Stimulated activated CD8-positive, alpha-beta memory T cell treated with anti-CD3 and anti-CD28 coated beads, Interleukin-4, amount 100 ng/mL, for 48 hours (primary cell): ENCODE measurements at regions not wholly inside any gene's neighbourhood (a gene's known extent, or its start where the extent isn't known, plus 50 kb on each side); places are given as distances from the start of the nearest gene placed in this dataset.

Experiments used
- DNase-seq: peaks from one replicate; pipeline ENCODE4 v3.0.0-alpha.2; 2020

DNA sequence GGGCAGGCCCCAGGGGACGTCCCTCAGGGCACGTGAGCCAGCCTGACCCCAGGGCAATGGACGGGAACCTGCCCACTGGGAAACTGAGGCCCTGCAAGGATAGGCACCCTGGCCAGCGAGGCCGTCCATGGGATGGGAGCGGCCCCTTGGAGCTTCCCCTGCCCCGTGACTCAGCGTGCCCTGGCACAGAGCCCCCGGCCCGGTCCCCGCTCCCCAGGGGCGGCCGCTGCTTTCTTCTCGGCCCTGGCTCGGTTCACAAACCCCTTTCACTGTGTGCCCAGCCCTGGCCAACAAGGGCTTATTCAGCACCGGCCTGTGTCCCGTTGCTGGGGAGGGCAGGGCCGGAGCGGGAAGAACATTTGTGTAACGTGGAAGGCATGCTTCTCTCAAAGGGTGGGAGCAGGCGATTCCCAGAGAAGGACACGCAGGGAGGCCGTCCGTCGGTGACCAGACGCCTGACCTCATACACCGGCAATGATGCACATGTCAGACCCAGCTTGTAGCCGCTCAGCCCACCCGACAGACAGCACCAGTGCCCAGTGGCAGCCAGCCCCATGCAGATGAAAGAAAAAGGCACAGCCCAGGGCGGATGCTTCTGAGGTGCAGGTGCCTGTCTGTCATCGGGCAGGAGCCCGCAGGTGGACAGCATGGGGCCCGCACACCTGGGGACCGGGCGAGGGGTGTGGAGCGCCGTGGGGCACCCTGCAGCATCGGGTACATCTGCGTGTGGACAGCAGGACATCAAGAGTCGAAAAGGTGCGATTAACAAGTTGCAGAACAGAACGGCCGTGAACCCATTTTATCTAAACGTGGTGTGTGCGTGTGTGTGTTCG is 94.5 kb downstream of the PDGFA start:
- DNase-seq: no peak

DNA sequence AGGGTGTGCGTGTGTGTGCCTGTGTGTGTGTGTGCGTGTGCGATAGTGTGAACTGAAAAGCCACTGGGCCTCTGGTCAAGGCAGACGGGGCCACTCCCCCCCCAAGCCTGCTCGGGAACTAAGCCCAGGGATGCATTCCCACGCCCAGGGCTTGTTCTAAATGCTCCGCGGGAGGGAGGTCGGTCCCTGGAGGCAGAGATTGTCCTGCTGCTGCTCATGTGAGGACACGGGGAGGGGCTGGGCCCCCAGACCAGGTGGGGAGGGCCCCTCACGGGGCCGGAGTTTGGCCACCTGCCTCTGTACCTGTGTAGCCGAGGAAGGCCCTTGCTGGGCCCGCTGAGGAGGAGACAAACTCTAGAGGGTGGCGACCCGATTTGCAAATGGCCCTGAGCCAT is 93.9 kb downstream of the PDGFA start:
- DNase-seq: no peak

DNA sequence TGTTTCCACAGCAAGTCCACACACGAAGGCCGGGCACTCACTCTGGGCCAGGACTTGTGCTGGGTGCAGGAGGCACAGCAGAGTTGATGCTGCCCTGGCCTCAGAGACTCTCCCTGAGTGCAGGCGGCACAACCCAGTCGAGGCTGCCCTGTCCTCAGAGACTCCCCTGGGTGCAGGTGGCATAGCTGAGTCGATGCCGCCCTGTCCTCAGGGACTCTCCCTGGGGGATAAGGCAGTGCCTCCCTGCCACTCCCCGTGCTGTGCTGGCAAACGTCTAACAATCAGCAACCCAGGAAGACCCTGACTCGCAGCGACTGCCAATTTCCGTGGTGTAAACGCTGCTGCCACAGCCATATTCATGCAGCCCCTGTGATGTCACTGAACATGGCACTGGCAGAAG is 93.1 kb downstream of the PDGFA start:
- no peak for DNase-seq

DNA sequence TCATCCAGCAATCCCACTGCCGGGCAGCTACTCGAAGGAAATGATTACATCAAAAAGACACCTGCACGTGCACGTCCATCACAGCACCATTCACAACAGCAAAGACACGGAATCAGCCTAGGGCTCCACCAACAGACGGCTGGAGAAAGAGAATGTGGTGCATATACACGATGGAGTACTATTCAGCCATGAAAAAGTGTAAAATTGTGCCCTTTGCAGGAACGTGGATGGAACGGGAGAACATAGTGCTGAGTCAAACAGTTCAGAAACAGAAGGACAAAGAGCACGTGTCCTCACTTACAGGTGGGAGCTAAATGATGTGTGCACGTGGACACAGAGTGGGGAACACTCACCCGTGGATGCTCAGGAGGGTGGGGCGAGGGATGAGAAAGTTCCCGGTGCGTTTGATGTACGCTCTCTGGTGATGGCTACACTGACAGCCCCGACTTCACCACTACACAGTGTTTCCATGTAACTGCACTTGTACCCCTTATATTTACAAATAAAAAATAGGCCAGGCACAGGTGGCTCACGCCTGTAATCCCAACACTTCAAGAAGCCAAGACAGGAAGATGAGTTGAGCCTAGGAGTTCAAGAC is 92.0 kb downstream of the PDGFA start:
- DNase-seq: no peak

DNA sequence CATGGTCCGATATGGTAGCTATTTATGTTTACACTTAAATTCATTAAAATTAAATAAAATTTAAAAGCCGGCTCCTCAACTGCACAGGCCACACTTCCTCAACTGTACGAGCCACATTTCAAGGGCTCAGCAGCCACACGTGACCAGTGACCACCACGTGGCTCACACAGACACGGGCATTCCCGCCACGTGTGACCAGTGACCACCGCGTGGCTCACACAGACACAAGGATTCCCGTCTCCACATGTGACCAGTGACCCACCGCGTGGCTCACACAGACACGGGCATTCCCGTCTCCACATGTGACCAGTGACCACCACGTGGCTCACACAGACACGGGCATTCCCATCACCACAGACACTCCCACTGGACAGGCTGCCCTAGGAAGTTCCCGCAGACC is 91.3 kb downstream of the PDGFA start:
- DNase-seq: no peak

DNA sequence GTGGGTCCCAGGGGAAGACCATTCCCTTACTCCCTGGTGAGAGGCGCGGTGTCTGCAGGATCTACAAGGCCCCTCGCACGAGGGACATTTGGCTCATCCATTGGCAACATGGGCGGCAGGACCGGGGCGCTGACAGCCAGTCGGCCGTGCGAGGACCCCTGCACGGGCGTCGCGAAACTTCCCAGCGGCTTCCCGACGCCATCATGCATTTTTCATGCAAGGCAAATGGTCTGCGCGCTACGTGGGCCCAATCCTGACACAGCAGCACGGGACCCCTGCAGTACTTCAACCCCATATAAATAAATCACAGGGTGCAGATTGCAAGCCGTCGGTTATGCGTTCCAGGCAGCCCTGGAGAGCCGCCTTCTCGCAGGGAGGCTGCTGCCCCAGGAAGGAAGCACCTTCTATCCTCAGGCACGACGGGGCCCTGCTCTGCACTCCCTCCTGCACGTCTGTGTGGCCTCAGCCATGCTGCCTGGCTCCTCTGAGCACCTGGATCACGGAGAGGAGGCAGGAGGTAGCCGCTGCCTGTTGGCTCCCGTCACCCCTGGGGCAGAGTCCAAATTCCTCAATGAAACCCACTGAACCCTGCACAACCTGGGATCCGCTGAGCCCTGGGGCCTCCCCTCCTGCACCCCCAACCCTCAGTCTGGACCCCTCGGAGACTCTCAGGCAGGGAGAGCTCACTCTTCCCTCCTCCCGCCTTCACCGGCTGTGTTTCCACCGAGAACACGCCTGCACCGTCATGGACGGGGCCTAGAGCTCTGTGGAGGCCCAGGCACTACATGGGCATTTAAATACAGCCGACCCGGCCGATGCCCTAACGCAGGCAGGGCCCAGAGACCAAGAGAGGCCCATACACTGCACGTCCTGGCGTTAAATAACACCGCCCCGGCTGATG is 90.5 kb downstream of the PDGFA start:
- no peak for DNase-seq

DNA sequence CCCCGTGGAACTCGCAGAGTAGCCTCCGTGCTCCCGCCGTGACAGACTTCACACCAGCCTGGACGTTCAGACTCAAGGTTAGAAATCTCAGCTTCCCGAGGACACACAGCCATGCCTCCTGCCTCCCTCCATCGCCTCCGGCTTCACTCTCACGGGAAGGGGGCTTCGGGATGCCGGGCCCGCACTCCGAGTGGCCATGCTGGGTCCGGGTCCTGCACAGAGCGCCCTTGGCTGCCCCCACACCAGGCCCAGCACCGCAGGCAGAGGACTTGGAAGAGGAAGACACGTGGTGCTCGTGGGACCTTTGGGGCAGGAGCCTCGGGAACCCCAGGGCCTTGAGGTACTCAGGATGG is 89.8 kb downstream of the PDGFA start:
- no peak for DNase-seq

DNA sequence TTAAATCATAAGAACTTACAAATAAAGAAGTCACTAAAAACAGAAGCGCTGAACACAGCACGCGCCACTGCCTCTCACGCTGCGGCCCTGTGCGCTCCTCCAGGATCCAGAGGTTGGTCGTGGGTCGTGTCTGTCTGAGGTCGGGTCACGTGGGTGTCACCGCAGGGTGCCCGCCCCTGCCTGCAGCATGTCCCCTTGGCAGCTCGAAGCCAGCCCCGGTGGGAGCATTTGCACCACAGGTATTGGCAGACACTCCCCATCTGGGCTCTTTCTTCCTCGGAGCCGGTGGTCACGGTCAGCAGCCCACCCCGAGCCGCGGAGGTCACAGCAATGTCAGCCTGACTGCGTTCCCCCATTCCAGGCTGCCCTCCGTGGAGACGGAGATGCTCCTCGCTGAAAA is 88.6 kb downstream of the PDGFA start:
- no peak for DNase-seq

DNA sequence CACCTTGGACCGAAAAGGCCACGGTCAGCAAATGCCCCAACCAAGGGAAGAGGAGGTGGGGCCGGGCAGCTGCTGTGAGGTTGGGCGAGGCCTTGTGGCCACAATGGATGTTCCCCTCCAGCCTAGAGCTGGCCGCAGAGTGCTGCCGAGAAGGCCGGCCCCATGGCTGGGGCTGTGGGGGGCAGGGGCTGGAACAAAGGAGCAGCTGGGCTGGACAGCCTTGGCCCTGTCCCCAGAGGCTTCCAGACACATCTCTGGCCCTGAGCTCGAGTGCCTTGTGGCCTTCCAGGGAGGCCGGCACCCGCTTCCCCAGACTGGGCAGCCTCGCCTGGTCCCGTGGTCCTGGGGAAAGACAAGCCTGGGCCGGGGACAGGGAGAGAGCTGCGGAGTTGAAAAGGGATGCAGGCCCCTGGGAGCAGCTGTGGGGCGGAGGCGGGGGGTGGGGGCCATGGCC is 88.0 kb downstream of the PDGFA start:
- no peak for DNase-seq

DNA sequence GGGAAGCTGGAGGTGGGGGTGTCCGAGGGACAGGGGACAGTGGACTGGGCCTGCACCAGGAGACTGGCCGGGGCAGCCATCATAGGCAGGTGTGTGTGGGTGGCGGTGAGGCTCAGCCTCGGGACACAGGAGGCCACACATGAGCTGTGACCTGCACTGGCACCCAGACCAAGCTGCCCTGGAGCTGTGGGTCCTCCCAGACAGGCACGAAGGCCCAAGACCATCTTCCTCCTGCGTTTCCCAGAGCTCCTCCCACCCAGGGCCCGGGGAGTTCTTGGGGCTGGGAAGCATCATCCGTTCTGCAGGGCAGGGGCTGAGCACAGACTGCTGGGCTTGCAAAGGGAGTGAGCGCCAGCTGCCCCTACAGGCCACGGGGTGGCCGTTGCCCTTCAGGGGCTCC is 87.4 kb downstream of the PDGFA start:
- DNase-seq: no peak

DNA sequence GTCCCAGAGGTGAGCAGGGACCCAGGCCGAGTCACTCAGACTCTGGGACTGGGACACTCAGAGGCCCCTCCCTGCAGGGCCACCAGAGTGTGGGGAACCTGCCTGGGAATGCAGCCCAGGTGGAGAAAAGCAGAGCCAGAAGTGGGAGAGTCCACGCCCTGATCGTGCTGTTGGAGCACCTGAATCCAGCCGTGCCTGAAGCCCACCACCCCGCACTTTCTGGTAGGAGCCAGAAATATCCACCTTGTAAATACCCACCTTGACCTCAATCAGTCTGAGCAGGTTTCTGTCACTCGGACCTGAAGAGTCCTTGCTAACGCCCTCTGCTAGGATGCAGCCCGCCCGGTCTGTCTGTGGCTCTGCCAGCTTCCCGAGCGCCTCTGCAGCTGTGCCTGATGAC is 86.7 kb downstream of the PDGFA start:
- no peak for DNase-seq

DNA sequence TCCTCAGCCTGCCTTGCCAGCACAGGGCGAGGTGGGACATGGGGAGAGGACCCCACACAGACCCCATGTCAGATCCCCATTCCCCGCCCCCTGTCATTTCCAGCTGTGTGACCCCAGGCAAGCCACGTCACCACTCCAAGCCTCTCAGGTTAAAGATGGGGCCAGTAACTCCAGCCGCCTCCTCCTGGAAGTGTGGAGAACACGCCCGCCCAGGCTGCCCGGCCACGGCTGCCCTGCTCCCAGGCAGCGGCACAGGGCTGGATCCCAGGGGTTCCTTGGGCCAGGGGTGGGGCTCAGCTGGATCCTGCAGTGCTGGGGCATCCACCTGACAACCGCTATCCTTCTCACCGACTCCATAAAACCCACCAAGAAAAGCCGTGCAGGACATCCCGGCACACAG is 86.1 kb downstream of the PDGFA start:
- DNase-seq: no peak

DNA sequence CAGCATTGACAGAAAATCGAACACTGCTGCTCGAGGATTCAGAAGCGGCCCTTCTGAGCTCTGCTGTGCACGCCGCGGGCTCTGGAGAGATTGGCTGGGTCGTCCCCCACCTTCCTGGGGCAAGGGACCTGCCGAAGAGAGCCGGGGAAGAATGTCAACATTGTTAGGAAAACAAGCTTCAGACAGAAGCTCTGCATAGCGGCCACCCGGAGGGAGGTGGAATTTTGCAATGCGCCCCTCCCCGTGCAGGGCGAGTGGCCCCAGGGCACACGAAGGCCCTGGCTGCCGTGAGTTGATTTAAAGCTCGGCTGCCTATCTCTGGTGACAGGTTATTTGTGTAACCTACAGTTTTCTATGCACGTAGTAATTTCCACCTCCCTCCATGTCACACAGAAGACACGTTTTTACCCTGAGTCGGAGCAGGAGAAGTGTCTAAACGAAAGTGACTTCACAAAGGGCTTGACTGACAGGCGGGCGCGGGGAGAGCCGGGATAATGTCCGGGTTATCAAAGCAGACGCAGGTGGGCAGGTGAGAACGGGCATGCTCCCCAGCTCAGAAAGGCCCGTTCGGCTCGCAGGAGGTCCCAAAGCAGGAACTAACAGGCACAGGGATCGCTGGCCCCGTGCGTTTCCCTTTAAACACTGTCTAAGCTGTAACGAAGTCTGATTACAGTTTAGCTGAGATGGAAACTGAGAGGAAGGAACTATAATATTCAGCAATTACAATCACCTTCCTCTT is 84.6 kb downstream of the PDGFA start:
- DNase-seq: no peak

DNA sequence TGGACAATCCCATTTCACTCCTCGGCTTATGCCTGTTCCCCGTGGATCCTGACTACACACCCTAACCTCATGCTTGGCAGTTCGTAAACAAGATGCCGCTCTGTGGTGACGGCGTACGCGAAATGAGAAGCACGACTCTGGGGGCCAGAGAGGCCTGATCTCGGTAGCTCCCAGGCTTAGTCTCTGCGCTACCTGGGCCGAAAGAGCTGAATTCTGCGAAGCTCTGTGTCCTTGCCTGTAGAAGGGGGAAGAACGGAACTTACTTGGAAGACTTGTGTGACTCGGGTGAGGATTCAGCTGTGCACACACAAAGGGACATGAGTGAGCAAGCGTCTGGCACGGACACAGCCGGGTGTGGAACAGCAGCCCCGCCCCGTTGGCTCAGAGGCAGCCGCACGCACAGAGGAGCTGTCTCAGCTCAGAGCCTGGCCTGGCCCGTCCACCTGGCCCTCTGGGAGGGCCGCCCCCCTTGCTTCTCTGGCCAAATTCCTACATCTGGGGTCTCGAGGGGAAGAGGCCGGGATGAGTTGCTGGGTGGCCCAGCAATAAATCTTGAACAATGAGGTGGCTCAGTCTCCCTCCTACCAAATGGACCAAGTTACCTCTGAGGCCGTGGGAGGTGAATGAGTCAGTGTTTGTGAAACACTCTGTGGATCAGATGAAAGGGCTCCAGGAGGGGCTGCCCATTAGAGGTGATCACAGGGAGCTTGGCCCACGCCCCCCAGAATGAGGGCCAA is 83.8 kb downstream of the PDGFA start:
- peak; percentile 34 for DNase-seq

DNA sequence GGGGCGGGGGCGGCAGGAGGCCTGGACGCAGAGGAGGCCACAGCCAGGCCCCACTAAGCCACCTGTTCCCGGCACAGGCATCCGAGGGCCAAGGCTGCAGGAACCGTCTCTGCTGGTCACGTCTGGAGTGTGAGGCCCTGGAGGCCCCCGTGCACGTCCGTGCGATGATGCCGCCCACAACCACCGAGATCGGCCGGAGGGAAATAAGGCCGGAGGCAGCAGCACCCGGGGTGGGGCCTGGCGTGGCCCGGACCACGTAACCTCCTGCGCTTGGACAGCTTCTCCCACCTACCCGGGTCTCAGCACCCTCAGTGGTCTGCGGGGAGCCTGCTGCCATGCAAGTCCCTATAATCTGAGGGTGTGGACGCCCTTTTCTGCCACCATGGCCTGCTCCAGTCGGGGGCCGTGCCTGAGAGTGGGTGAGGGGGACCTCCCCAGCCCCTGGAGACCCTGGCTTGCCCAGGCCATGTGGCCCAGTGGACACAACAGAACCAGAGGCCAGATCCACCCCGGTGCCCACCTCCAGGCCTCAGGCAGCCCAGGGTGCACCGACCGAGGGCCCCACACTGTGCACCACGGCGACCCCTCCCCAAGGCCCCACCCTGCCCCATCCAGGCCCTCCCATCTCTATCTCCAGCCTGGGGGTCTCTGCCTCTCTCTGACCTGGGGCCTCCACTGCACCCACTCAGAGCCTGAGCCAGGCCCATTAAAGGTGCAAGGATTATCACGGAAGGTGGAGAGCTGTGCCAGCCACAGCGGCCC is 83.1 kb downstream of the PDGFA start:
- DNase-seq: no peak

DNA sequence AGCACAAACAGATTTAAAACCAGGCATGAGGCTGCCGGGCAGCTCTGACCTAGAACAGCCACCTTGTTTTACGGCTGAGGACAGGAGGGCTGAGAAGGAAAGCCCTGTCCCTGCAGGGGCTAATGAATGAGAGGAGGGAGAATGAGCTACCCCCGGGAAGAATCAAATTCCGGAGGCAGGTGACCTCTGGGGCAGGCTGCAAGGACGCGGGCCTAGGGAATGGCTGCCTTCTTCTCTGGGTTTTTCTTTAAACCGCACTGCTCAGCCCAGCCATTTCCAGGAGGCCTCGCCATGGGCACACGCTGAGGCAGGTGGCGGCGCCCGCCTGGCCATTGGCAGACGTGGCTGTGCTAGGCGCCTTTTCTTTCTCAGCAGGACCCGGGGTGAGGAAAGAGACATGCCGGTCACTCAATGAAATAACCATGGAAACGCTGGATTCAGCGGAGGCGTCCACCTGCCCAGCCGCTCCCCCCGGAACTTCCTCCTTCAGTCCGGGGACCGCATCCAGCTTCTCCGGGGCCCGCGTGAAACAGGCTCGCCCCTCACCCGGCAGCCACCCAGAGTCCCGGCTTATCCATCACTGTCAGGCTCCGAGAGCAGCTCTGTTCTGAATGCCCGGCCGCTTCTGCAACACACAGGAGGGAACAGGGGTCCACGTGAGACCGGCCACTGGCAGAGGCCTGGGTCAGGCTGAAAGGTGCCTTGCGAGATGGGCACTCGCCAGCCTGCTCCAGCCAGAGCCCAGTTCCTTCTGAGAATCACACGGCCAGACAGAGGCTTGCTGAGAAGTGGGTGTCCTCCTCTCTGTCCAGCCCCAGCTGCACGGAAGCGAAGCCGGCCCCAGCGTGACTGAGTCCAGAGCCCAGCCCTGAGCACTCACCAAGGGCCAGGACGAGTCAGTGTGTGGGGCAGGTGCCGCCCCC is 82.1 kb downstream of the PDGFA start:
- DNase-seq: no peak

DNA sequence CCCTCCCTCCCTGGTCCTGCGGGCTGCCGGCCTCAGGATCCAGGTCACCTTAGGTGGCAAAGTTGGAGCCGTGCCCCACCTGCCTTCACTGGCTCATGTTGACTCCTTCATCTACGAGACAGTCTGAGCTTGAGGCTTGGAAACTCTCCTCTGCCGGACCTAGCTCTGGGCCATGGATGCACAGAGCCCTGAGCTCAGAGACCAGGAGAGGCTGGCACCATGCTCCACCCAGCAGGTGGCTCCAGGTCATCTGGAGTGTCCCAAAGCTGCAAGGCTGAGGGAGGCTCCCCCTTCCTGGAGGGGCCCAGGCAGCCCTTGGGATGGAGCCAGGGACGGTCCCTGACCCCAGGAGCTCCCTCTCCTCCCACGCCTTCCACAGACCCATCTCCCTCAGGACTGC is 81.3 kb downstream of the PDGFA start:
- DNase-seq: no peak

DNA sequence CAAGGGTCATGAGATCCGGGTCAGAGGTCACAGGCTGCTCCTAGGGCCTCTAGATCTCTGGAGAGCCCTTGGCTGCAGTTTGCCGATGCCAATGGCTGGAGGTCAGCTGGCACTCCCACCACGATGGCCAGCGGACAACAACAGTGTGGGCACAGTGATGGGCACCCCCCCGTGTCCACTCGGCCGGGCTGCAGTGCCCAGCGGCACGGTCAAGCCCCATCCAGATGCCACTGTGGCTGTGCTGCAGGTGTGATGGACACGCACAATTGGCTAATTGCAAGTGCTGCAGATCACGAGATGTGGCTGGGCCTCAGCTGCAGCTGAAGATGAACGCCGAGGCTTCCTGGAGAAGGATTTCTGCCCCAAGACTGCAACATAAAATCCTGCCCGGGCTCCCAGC is 80.7 kb downstream of the PDGFA start:
- no peak for DNase-seq

DNA sequence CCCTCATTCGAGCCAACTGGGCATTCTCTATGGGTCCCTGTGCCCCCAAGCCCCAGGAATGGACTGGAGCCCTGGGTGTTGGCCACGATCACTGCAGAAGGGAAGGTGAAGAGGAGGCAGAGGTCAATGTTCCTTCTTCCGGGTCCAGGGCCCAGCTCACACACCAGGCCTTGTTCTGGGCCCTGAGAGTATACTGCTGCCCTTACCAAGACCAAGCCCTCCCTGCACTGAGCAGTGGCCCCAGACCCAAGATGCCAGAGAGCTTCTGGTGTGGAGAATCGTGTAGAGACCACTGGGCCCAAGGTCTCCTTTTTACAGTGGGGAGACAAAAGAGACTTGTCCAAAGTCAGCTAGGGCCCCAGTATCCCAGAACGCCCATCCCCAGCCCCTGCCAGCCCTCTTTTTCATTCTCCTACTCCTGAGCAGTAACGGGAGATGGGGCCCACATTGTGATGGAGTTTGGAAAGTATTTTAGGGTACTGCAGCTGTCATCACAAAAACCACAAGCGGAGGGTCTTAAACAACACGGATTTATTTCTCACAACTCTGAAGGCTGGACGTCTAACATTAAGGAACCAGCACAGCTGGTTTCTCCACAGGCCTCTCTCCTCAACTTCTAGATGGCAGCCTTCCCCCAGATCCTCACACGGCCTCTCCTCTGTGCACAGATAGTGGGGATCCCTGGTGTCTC is 79.4 kb downstream of the PDGFA start:
- DNase-seq: no peak
